GM12892 (cell line): ENCODE measurements at regions not wholly inside any gene's neighbourhood (a gene's known extent, or its start where the extent isn't known, plus 50 kb on each side); places are given as distances from the start of the nearest gene placed in this dataset.

ENCODE experiments used
- POLR2A ChIP-seq: IDR thresholded peaks from 2 replicates; pipeline ENCODE4 v1.6.1; 2011; ENCODE audit warnings: low read depth, low read length, control low read depth
- POLR2AphosphoS5 ChIP-seq: IDR thresholded peaks from 2 replicates; pipeline ENCODE4 v1.6.1; 2011; ENCODE audit warnings: low read depth, low read length, control low read depth
- TAF1 ChIP-seq: IDR thresholded peaks from 2 replicates; pipeline ENCODE4 v1.6.1; 2011; ENCODE audit warnings: low read depth, mild to moderate bottlenecking, control low read depth, low read length, borderline replicate concordance

DNA sequence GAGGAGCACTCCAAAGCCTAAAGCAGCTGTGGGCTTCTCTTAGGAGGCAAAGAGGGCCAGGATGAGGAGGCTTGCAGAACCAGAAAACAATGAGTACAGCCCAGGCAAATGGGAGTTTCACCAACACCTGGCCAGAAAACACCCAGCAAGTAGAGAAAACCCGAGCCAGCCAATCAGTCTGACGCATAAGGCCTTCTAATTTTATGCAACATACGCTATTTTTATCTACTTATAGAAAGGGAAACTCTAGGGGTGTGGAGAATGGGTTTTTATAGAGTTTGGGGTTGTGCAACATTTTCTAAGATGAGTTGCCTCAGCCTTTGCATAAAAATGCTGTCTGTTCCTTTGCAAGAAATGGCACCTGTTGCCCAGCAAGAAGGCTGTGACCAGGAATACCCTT lies 529.0 kb upstream of the CDH5 start:
- TF ChIP-seq POLR2AphosphoS5 = no peak
- no peak for TF ChIP-seq POLR2A
- no peak for TF ChIP-seq TAF1
